Keratinocyte (primary cell): ENCODE measurements at regions not wholly inside any gene's neighbourhood (a gene's known extent, or its start where the extent isn't known, plus 50 kb on each side); places are given as distances from the start of the nearest gene placed in this dataset.

ENCODE experiments used
- DNase-seq: peaks from one replicate; pipeline ENCODE4 v3.0.0-alpha.2; 2011; ENCODE audit warnings: low read depth, missing footprints, low spot score
- FAIRE-seq: peaks from 2 replicates; lab custom pipeline; 2011; peaks lifted over from hg19 to GRCh38; lab: Jason Lieb, UNC
- H2AFZ ChIP-seq: 2 replicates; pipeline ENCODE4 v1.6.0; 2012; ENCODE audit warnings: low read length, control low read depth, inconsistent platforms; ENCODE audit not compliant: control insufficient read depth
- H3K27ac ChIP-seq: 2 replicates; pipeline ENCODE4 v1.5.1; 2011; ENCODE audit warnings: low read length; ENCODE audit not compliant: control insufficient read depth, insufficient read depth
- H3K27me3 ChIP-seq: 3 replicates; pipeline ENCODE4 v1.6.0; 2011; ENCODE audit warnings: low read length; ENCODE audit not compliant: control insufficient read depth, insufficient read depth; ENCODE audit errors: extremely low read depth
- H3K36me3 ChIP-seq, 2 experiments: 2 replicates in 1 of 2; 3 replicates in 1 of 2; pipeline ENCODE4 v1.5.1; 2011; ENCODE audit warnings: low read length in 2 of 2, mild to moderate bottlenecking in 1 of 2; ENCODE audit not compliant: control insufficient read depth in 2 of 2, insufficient read depth in 2 of 2; ENCODE audit errors: extremely low read depth in 1 of 2
- H3K4me1 ChIP-seq: 3 replicates; pipeline ENCODE4 v1.5.1; 2011; ENCODE audit warnings: low read length; ENCODE audit not compliant: control insufficient read depth, insufficient read depth; ENCODE audit errors: extremely low read depth
- H3K4me2 ChIP-seq: 3 replicates; pipeline ENCODE4 v1.6.0; 2011; ENCODE audit warnings: low read depth, low read length; ENCODE audit not compliant: control insufficient read depth, insufficient read depth; ENCODE audit errors: extremely low read depth
- H3K4me3 ChIP-seq, 3 experiments: fragments of 200-600 bp in 1 of 3; sonication (generic) in 1 of 3; 2 replicates in 2 of 3; 3 replicates in 1 of 3; pipeline ENCODE4 v1.5.1; 2011 to 2016; ENCODE audit warnings: low read length in 3 of 3, mild to moderate bottlenecking in 3 of 3, control low read depth in 2 of 3, inconsistent platforms in 1 of 3, low read depth in 1 of 3, mixed read lengths in 1 of 3, mixed run types in 1 of 3, moderate library complexity in 1 of 3; ENCODE audit not compliant: control insufficient read depth in 2 of 3, insufficient read depth in 2 of 3; ENCODE audit errors: extremely low read depth in 1 of 3
- H3K79me2 ChIP-seq: 2 replicates; pipeline ENCODE4 v1.6.0; 2012; ENCODE audit warnings: low read length; ENCODE audit not compliant: control insufficient read depth, insufficient read depth
- H3K9ac ChIP-seq: 3 replicates; pipeline ENCODE4 v1.6.0; 2011; ENCODE audit warnings: low read length; ENCODE audit not compliant: control insufficient read depth, insufficient read depth; ENCODE audit errors: extremely low read depth
- H3K9me1 ChIP-seq: 3 replicates; pipeline ENCODE4 v1.6.0; 2011; ENCODE audit warnings: low read length; ENCODE audit not compliant: control insufficient read depth, insufficient read depth; ENCODE audit errors: extremely low read depth
- H3K9me3 ChIP-seq: 2 replicates; pipeline ENCODE4 v1.5.1; 2012; ENCODE audit warnings: low read depth, low read length; ENCODE audit not compliant: control insufficient read depth
- H4K20me1 ChIP-seq: 3 replicates; pipeline ENCODE4 v1.6.0; 2011; ENCODE audit warnings: low read length; ENCODE audit not compliant: control insufficient read depth, insufficient read depth; ENCODE audit errors: extremely low read depth
- EZH2 ChIP-seq: IDR thresholded peaks from one replicate; pipeline ENCODE4 v1.6.1; 2012; ENCODE audit warnings: inconsistent platforms, mild to moderate bottlenecking, low read length, moderate library complexity
- dilution Hi-C: fragments of 300-500 bp; cut with MboI; formaldehyde crosslinking; loops from one replicate; pipeline ENCODE4 v1.7.0; 2020; ENCODE audit warnings: low sequenced_read_pairs; ENCODE audit not compliant: extremely low pct_ligation_motif_present
- TF ChIP-seq, protein P1 (sequence below), 3 experiments: IDR thresholded peaks in 1 of 3; conservative IDR thresholded peaks in 1 of 3; optimal IDR thresholded peaks in 1 of 3; 2 replicates in 2 of 3; 3 replicates in 1 of 3; pipeline versions ENCODE3 to v1.5.1; 2011; ENCODE audit warnings: low read length in 3 of 3, mild to moderate bottlenecking in 3 of 3, moderate library complexity in 2 of 3, control low read depth in 1 of 3, inconsistent platforms in 1 of 3; ENCODE audit not compliant: insufficient read depth in 2 of 3; ENCODE audit errors: extremely low read depth in 1 of 3

DNA sequence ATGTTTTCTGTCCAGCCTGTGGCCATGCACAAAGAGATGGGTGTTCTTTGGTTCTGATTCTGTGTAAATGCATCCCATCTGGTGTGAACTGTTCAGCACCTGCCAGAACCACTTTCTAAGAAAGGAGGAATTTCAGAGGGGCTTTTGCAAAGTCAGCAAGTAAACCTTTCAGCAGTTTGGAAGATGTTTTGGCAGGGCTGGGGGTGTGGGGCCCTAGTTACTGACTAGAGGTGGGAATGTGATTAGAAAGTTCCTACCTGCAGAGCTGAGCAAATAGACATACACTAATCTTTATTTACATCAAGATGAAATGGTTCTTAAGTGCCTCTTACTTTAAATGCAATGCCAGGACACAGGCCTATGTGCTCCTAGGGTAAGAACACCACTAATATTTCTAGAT lies 378.1 kb upstream of the USP24 start:
- TF ChIP-seq, protein P1, sequence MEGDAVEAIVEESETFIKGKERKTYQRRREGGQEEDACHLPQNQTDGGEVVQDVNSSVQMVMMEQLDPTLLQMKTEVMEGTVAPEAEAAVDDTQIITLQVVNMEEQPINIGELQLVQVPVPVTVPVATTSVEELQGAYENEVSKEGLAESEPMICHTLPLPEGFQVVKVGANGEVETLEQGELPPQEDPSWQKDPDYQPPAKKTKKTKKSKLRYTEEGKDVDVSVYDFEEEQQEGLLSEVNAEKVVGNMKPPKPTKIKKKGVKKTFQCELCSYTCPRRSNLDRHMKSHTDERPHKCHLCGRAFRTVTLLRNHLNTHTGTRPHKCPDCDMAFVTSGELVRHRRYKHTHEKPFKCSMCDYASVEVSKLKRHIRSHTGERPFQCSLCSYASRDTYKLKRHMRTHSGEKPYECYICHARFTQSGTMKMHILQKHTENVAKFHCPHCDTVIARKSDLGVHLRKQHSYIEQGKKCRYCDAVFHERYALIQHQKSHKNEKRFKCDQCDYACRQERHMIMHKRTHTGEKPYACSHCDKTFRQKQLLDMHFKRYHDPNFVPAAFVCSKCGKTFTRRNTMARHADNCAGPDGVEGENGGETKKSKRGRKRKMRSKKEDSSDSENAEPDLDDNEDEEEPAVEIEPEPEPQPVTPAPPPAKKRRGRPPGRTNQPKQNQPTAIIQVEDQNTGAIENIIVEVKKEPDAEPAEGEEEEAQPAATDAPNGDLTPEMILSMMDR (optimal IDR thresholded peaks at IDR 0.05 in 1 of 3, IDR thresholded peaks at IDR 0.05 in 1 of 3, conservative IDR thresholded peaks at IDR 0.05 in 1 of 3; ENCODE audit: extremely low read depth in 1 of 3, insufficient read depth in 2 of 3, low read length in 3 of 3): no peak
- no peak for TF ChIP-seq EZH2
- no peaks in the 10 kb centered on the region for H3K27me3 ChIP-seq
- no peaks in the 10 kb centered on the region for H4K20me1 ChIP-seq
- FAIRE-seq: no peak
- H3K4me3 ChIP-seq: no peak overlapping the region
- H2AFZ ChIP-seq: no peak overlapping the region
- no peak overlapping the region for H3K4me2 ChIP-seq
- H3K27ac ChIP-seq: no peak overlapping the region
- no peaks in the 10 kb centered on the region for H3K79me2 ChIP-seq
- dilution Hi-C loops: no loop called here
- no peaks in the 10 kb centered on the region for H3K36me3 ChIP-seq
- no peaks in the 10 kb centered on the region for H3K4me1 ChIP-seq
- H3K9ac ChIP-seq: no peak overlapping the region
- no peak for DNase-seq
- H3K9me3 ChIP-seq: no peaks in the 10 kb centered on the region
- H3K9me1 ChIP-seq: no peaks in the 10 kb centered on the region

DNA sequence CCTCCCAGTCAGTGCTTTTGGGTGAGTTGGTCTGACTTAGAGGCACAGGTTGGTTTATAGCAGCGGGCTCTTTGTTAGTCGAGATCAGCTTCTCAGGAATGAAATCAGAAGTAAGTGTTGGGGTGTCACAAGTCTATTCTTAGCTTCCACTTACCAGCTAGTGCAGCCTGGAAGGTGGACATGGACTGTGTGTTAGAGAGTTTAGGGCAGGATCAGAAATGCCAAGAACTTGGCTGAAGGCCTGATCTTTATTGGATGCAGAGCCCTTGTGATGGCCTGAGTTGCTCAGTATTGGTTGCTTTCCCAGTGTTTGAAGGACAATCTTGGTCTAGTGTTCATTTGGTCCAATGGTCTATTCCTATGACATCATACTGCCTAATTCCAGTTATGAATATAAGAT lies 377.0 kb upstream of the USP24 start:
- no peaks in the 10 kb centered on the region for H4K20me1 ChIP-seq
- dilution Hi-C loops: no loop called here

More for the DNA sequence above, 377.0 kb upstream of the USP24 start:
- H3K9ac ChIP-seq: no peak overlapping the region
- no peaks in the 10 kb centered on the region for H3K79me2 ChIP-seq
- H3K9me3 ChIP-seq: no peaks in the 10 kb centered on the region
- H2AFZ ChIP-seq: no peak overlapping the region
- no peaks in the 10 kb centered on the region for H3K9me1 ChIP-seq
- TF ChIP-seq, protein P1 (optimal IDR thresholded peaks at IDR 0.05 in 1 of 3, IDR thresholded peaks at IDR 0.05 in 1 of 3, conservative IDR thresholded peaks at IDR 0.05 in 1 of 3; ENCODE audit: extremely low read depth in 1 of 3, insufficient read depth in 2 of 3, low read length in 3 of 3): no peak
- TF ChIP-seq EZH2: no peak
- no peaks in the 10 kb centered on the region for H3K36me3 ChIP-seq
- no peak overlapping the region for H3K4me2 ChIP-seq
- FAIRE-seq: no peak
- DNase-seq: no peak
- no peaks in the 10 kb centered on the region for H3K27me3 ChIP-seq
- H3K4me1 ChIP-seq: no peaks in the 10 kb centered on the region
- H3K4me3 ChIP-seq: no peak overlapping the region
- H3K27ac ChIP-seq: no peak overlapping the region
